ENCODE measurements at regions not wholly inside any gene's neighbourhood (a gene's known extent, or its start where the extent isn't known, plus 50 kb on each side); places are given as distances from the start of the nearest gene placed in this dataset.

GRCh38 chr9:105860516-105860915 is 166.2 kb downstream of the TMEM38B start:
- Histone ChIP-seq H2BK12ac (ENCODE audit: insufficient read length, low read depth, low read length) (no peak overlapping the region), H3K9me3 (ENCODE audit: control insufficient read depth, low read depth, low read length) (no peaks in the 10 kb centered on the region)

More at GRCh38 chr9:105860516-105860915, 166.2 kb downstream of the TMEM38B start:
- no peak overlapping the region for H3K9ac ChIP-seq (ENCODE audit: extremely low read depth, insufficient read length, low read length)
- no peak overlapping the region for H4K5ac ChIP-seq (ENCODE audit: insufficient read length, low read depth, low read length)
- no peak overlapping the region for H4K8ac ChIP-seq (replicated peaks; ENCODE audit: insufficient read length, low read depth, low read length)
- no peak overlapping the region for H2AK5ac ChIP-seq (ENCODE audit: insufficient read length, low read length)
- Mint-ChIP-seq H3K4me1 (peaks cover 2% of the 10 kb centered on the region in 2 experiments; a peak in 2 of 4 replicates), H3K27me3 (ENCODE audit: low read depth) (no peaks in the 10 kb centered on the region), H3K27ac (no peak overlapping the region), H3K9me3 (no peaks in the 10 kb centered on the region), H3K36me3 (ENCODE audit: insufficient read depth in 1 of 3, low read depth in 3 of 3) (no peaks in the 10 kb centered on the region), H3K4me3 (no peak overlapping the region)
- no peaks in the 10 kb centered on the region for H3K79me1 ChIP-seq (ENCODE audit: insufficient read depth, low read depth, low read length, poor library complexity, severe bottlenecking)
- H3K23me2 ChIP-seq (ENCODE audit: insufficient read length, low read depth, low read length, poor library complexity, severe bottlenecking): no peaks in the 10 kb centered on the region
- H3K79me2 ChIP-seq (ENCODE audit: insufficient read depth, low read length): no peaks in the 10 kb centered on the region
- H2BK5ac ChIP-seq (ENCODE audit: insufficient read length, low read length): no peak overlapping the region
- H3K27ac ChIP-seq (ENCODE audit: insufficient read length, low read depth, low read length): no peak overlapping the region
- H3T11ph ChIP-seq (ENCODE audit: low read length): no peak overlapping the region
- no peaks in the 10 kb centered on the region for H4K20me1 ChIP-seq (ENCODE audit: control insufficient read depth, insufficient read depth, insufficient read length)
- H3K23ac ChIP-seq (ENCODE audit: insufficient read length, low read depth, low read length): no peak overlapping the region
- H3K4me2 ChIP-seq (ENCODE audit: insufficient read depth, insufficient read length, low read length): no peak overlapping the region
- H3K14ac ChIP-seq (ENCODE audit: insufficient read depth, low read length): no peak overlapping the region
- H2BK20ac ChIP-seq (ENCODE audit: low read depth, low read length, poor library complexity, severe bottlenecking): no peak overlapping the region
- no peak for DNase-seq
- H3K4ac ChIP-seq (ENCODE audit: low read depth, low read length): no peak overlapping the region
- TF ChIP-seq CTCF (conservative IDR thresholded peaks at IDR 0.05): no peak
- H3K56ac ChIP-seq (ENCODE audit: insufficient read length, low read depth, low read length): no peak overlapping the region
- no peak overlapping the region for H4K91ac ChIP-seq (ENCODE audit: insufficient read length, low read depth, low read length)
- H2BK120ac ChIP-seq (ENCODE audit: low read depth, low read length, poor library complexity, severe bottlenecking): no peak overlapping the region
- no peak overlapping the region for H3K18ac ChIP-seq (ENCODE audit: insufficient read length, low read depth, low read length)
- H3K27me3 ChIP-seq (ENCODE audit: insufficient read depth, low read length): no peaks in the 10 kb centered on the region
- WGBS (ENCODE audit: extremely low coverage, insufficient read length, low lambda C conversion rate): no CpG with 5 or more reads among the region's 2 CpGs
- H2AFZ ChIP-seq (ENCODE audit: low read length): no peak overlapping the region
- H2BK15ac ChIP-seq (ENCODE audit: low read depth, low read length): no peak overlapping the region
- H3K4me1 ChIP-seq (ENCODE audit: insufficient read depth, low read length): no peaks in the 10 kb centered on the region; the same call in 1 of the 2 replicates

All from H9 (cell line).